ENCODE measurements at regions not wholly inside any gene's neighbourhood (a gene's known extent, or its start where the extent isn't known, plus 50 kb on each side); places are given as distances from the start of the nearest gene placed in this dataset.

DNA sequence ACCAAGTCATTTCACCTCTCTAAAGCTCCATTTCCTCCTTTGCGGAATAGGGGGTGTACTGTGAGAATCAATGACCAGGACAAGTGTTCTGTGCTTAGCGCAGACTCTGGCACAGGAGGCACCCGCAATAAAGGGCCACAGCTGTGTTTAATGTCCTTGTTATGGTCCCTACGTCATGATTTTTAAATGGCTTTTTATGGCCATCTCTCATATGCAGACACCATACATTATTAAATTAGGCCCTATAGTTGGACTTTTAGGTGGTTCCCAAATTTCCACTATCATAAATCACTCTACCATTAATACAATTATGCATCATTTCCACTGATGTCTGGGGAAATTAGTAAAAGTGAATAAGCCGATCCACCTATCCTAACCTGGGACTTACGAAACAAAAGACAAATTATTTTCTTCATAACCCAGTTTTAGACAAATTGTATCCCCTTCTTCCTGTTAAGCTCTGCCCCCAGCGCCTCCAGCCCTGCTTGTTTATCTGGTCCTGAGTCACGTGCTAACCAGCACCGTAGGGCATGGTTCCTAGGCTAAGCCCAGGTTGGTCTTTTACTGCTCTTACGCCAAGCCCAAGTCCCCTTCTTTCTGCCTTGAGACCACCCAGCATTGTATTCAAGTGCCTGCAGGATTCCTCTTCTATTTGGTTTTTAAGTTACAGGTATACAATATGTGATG, 278.3 kb downstream of the SHQ1 start:
- no peak overlapping the region for H3K4me3 ChIP-seq (ENCODE audit: low read depth, low read length)

DNA sequence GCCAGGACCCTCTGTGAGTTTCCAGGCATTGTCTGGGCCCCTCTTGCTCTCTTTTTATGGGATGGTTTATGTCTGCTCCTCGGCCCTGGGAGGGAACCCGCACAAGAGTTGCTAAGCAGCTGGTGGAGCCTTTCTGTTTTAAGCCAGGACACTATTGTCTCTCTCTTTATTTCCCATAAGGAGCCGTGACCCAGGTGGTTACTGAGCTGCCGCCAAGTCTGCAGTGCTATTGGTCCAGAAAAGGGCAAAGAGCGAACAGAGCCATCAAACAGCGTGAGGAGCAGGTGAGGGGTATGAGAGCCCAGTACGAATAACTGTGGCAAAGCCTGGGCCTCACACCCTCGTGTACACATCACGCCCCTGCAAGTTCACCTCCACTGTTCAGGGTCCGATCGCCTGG, 280.2 kb downstream of the SHQ1 start:
- H3K4me3 ChIP-seq (ENCODE audit: low read depth, low read length) = no peak overlapping the region

- no peak overlapping the region for H3K4me3 ChIP-seq (ENCODE audit: low read depth, low read length)
Observed at GRCh38 chr3:72567474-72567873, 280.8 kb downstream of the SHQ1 start.

DNA sequence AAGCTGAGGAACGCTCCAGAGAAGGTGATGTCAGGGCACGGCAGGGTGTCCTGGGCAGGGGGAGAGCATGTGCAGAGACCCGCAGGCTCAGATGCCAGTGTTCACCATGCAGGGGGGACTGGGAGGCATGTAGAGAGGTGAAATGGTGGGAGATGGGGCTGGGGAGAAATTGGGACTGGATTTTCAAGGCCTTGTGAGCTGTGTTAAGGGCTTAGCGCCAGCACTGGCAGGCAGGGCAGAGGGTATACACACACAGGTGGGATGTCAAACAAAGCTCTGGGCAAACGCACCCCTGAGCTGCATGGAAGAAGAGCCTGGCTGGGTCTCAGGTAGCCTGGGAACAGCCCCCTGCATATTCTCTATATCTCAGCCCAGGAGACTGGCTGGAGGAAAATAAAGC, 282.7 kb downstream of the SHQ1 start:
- no peak overlapping the region for H3K4me3 ChIP-seq (ENCODE audit: low read depth, low read length)

- no peak overlapping the region for H3K4me3 ChIP-seq (ENCODE audit: low read depth, low read length)
Observed at GRCh38 chr3:72563690-72564370, 284.4 kb downstream of the SHQ1 start.

DNA sequence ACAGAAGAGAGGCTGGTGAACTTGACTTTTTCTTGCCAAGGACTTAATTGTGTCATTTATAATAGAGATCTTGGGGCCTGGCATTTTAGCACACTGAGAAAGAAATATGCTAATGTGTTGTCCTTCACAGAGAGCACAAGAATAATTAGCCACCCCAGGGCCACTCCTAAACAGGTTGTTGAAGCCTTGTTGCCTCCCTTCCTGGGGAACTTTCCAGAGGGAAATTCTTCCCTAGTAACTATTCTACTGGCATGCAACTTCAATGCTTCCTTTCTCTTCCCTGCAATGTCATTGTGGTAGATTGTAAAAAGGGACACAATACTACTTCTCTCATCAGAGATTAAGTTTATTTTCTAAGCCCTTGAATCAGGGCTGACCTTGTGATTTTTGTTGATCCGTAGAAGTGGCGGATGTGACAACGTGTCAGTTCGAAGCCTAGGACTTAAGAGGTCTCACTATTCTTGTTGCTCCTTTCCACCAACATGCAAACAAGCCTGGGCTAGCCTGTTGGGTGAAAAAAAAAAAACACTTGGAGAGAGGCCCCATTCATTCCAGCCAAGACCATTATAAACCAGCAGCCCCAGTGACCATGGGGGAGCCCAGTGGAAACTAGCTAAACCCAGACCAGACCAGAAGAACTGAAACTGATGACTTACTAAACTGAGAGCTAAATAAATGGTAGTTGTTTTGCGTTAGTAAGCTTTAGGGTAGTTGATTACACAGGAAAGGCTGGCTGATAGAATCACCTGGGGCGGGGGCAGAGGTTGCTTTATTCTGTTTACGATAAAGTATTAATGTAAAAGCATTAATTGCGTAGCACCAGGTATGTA, 287.2 kb downstream of the SHQ1 start:
- no peak overlapping the region for H3K4me3 ChIP-seq (ENCODE audit: low read depth, low read length)

DNA sequence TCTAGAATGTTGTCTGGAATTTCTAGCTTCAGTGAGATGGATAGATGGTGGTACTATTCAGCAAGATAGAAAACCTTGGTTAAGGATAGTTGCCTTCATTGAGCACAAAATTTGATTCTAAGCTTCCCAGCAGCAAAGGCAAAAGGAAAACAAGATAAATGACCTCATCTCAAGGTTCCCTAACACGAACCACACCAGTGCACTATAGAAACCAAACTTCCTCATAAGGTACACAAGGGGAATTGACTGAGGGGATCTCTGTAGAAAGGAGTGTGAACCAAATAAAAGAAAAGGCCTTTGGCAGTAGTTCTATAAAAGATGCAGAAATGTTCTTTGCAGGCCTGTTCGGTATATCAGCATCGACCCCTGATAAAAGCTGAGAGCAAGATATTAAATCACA, 288.9 kb downstream of the SHQ1 start:
- H3K4me3 ChIP-seq (ENCODE audit: low read depth, low read length) = no peak overlapping the region

GRCh38 chr3:72558001-72558400, 290.2 kb downstream of the SHQ1 start:
- H3K4me3 ChIP-seq (ENCODE audit: low read depth, low read length) = no peak overlapping the region

DNA sequence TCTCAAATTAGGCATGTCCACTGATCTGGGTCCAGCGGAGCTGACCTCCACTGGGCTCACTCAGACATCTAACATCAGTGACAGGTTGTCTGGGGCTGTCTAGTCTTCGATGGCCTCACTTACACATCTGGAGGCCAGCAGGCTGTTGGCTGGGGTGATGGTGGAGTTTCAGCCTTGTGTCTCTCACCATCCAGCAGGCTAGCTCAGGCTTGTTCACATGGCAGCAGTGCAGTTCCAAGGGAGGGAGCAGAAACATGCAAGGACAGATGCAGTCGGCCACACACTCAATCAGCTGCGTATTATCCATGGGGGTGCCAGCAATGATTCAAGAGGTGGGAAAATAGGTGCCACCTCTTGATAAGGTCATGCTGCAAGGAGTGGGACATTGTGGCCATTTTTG, 292.5 kb downstream of the SHQ1 start:
- no peak overlapping the region for H3K4me3 ChIP-seq (ENCODE audit: low read depth, low read length)

GRCh38 chr3:72554689-72555088, 293.6 kb downstream of the SHQ1 start:
- H3K4me3 ChIP-seq (ENCODE audit: low read depth, low read length) = no peak overlapping the region

GRCh38 chr3:72553298-72553697, 294.9 kb downstream of the SHQ1 start:
- no peak overlapping the region for H3K4me3 ChIP-seq (ENCODE audit: low read depth, low read length)

DNA sequence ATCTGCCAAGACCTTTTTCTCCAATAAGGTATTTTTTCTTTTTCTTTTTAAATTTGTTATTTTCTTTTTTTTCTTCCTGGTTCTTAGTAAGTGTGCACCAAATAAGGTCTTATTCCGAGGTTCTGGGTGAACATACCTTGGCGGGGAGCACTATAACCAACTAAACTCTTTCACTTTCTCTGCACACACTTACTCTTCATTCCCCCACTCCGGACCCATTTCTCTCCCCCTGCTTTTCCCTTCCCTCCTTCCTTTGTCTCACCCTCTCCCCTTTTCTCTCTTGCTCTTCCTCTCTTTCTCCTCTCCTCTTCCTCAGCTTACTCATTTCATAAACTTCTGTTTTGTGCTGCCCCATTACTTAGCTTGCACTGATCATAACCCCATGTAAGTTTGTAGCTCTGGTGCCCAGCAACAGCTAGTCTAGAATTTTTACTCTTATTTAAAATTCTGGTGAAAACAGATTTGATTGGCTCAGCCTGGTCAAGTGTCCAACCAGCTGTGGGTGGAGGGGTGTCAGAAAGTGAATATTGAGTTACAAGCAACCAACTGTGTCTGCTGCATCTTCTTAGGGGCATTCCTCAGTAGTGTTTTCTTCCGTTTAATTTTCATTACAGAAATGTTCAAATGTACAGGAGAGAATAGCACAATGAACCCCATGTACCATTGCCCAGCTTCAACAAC, 297.5 kb downstream of the SHQ1 start:
- no peak overlapping the region for H3K4me3 ChIP-seq (ENCODE audit: low read depth, low read length)

- H3K4me3 ChIP-seq (ENCODE audit: low read depth, low read length) = no peak overlapping the region
Observed at GRCh38 chr3:72549761-72550581, 298.3 kb downstream of the SHQ1 start.

- H3K4me3 ChIP-seq (ENCODE audit: low read depth, low read length) = no peak overlapping the region
Observed at GRCh38 chr3:72548981-72549380, 299.3 kb downstream of the SHQ1 start.

DNA sequence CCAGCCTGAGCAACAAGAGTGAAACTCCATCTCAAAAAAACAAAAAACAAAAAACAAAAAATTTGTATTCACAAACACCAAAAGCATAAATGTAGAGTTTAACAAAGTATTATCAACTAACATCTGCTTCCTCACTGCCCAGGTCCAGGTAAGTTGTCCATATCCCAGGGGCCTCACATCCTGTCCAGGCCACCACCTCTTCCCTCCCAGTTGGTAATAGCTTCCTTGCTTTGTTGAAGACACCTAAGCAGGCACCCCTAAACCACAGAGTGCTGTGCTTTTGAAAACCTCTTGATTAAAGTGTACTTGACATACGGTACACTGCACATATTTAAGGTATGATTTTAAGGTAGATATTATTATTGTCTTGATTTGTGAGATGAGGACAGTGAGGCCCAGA, 299.8 kb downstream of the SHQ1 start:
- no peak overlapping the region for H3K4me3 ChIP-seq (ENCODE audit: low read depth, low read length)

GRCh38 chr3:72547183-72547582, 301.1 kb downstream of the SHQ1 start:
- H3K4me3 ChIP-seq (ENCODE audit: low read depth, low read length) = no peak overlapping the region

GRCh38 chr3:72544239-72544638, 304.0 kb downstream of the SHQ1 start:
- no peak overlapping the region for H3K4me3 ChIP-seq (ENCODE audit: low read depth, low read length)

DNA sequence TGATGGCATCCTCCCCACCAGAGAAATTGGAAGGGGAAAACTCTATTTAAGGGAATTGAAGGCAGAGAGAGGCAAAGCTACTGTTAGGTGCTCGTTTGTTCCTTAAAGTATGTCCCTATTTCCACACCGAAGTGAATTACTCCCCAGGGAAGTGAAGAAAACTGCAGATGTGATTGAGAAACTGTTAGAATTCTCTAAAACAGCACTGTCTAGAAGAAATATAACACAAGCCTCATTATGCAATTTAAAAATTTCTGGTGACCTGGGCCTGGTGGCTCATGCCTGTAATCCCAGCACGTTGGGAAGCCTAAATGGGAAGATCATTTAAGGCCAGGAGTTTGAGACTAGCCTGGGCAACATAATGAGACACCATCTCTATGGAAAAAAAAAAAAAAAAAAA, 305.0 kb downstream of the SHQ1 start:
- H3K4me3 ChIP-seq (ENCODE audit: low read depth, low read length) = no peak overlapping the region

GRCh38 chr3:72542781-72543180, 305.5 kb downstream of the SHQ1 start:
- no peak overlapping the region for H3K4me3 ChIP-seq (ENCODE audit: low read depth, low read length)

GRCh38 chr3:72539856-72540255, 308.4 kb downstream of the SHQ1 start:
- H3K4me3 ChIP-seq (ENCODE audit: low read depth, low read length) = no peak overlapping the region

Data from iPS-11a (cell line).